Fibroblast of skin of scalp (primary cell): ENCODE measurements at regions not wholly inside any gene's neighbourhood (a gene's known extent, or its start where the extent isn't known, plus 50 kb on each side); places are given as distances from the start of the nearest gene placed in this dataset.
"Not testable (repeated sequence)": the region's sequence is repeated elsewhere in the genome, so short reads cannot be mapped to it uniquely, and the experiment has no call there.

Experiments used
- DNase-seq: peaks from one replicate; pipeline ENCODE4 v3.0.0-alpha.2; 2013

- no peak for DNase-seq
Measured at GRCh38 chr5:63201738-63202137, 623.1 kb downstream of the LRRC70 start.

- DNase-seq, result no peak
Measured at GRCh38 chr5:63194126-63194525, 615.5 kb downstream of the LRRC70 start.

- DNase-seq, result not testable (repeated sequence)
Measured at GRCh38 chr5:63180190-63180589, 601.6 kb downstream of the LRRC70 start.

GRCh38 chr5:63175850-63176249, 597.2 kb downstream of the LRRC70 start:
- DNase-seq, result no peak

- DNase-seq, result no peak
Measured at GRCh38 chr5:63170486-63170885, 591.9 kb downstream of the LRRC70 start.

GRCh38 chr5:63164838-63165535, 586.4 kb downstream of the LRRC70 start:
- DNase-seq, result no peak

GRCh38 chr5:63164339-63164738, 585.7 kb downstream of the LRRC70 start:
- DNase-seq, result no peak

- DNase-seq, result no peak
Measured at GRCh38 chr5:63155310-63155631, 576.7 kb downstream of the LRRC70 start.

- no peak for DNase-seq
Measured at GRCh38 chr5:63154476-63155309, 576.1 kb downstream of the LRRC70 start.

GRCh38 chr5:63152871-63153270, 574.3 kb downstream of the LRRC70 start:
- DNase-seq, result no peak

GRCh38 chr5:63145167-63145566, 566.5 kb downstream of the LRRC70 start:
- no peak for DNase-seq

- no peak for DNase-seq
Measured at GRCh38 chr5:63141591-63141990, 563.0 kb downstream of the LRRC70 start.

- no peak for DNase-seq
Measured at GRCh38 chr5:63135291-63135690, 556.7 kb downstream of the LRRC70 start.

GRCh38 chr5:63131626-63132285, 553.1 kb downstream of the LRRC70 start:
- DNase-seq, result peak; percentile 34

GRCh38 chr5:63128761-63129160, 550.1 kb downstream of the LRRC70 start:
- no peak for DNase-seq

GRCh38 chr5:63128018-63128417, 549.4 kb downstream of the LRRC70 start:
- no peak for DNase-seq

- peak; percentile 67 for DNase-seq
Measured at GRCh38 chr5:63127054-63127453, 548.4 kb downstream of the LRRC70 start.

- DNase-seq, result peak; percentile 59
Measured at GRCh38 chr5:63125862-63126261, 547.2 kb downstream of the LRRC70 start.

GRCh38 chr5:63125392-63125791, 546.8 kb downstream of the LRRC70 start:
- no peak for DNase-seq

- no peak for DNase-seq
Measured at GRCh38 chr5:63124266-63124665, 545.6 kb downstream of the LRRC70 start.

- DNase-seq, result no peak
Measured at GRCh38 chr5:63121471-63121870, 542.9 kb downstream of the LRRC70 start.

GRCh38 chr5:63118221-63118620, 539.6 kb downstream of the LRRC70 start:
- DNase-seq, result no peak

- DNase-seq, result no peak
Measured at GRCh38 chr5:63111891-63112290, 533.3 kb downstream of the LRRC70 start.

- DNase-seq, result no peak
Measured at GRCh38 chr5:63101870-63102269, 523.3 kb downstream of the LRRC70 start.
